Effector memory CD4-positive, alpha-beta T cell (primary cell): ENCODE measurements at regions not wholly inside any gene's neighbourhood (a gene's known extent, or its start where the extent isn't known, plus 50 kb on each side); places are given as distances from the start of the nearest gene placed in this dataset.

Source experiments
- DNase-seq, 3 donors: peaks; one replicate each; pipeline ENCODE4 v3.0.0-alpha.2; 2020
- H3K27ac ChIP-seq: 2 replicates; pipeline ENCODE4 v1.7.0; 2013; ENCODE audit warnings: mild to moderate bottlenecking, low read length, moderate library complexity; ENCODE audit not compliant: insufficient read depth, poor library complexity, severe bottlenecking
- H3K27me3 ChIP-seq: replicated peaks from 2 replicates; pipeline ENCODE4 v1.7.0; 2013; ENCODE audit warnings: mild to moderate bottlenecking, low read length; ENCODE audit not compliant: insufficient read depth, control insufficient read depth, poor library complexity, severe bottlenecking
- H3K36me3 ChIP-seq: 2 replicates; pipeline ENCODE4 v1.7.0; 2013; ENCODE audit warnings: mild to moderate bottlenecking, low read length, moderate library complexity; ENCODE audit not compliant: control insufficient read depth, insufficient read depth
- H3K4me1 ChIP-seq: 2 replicates; pipeline ENCODE4 v1.7.0; 2013; ENCODE audit warnings: low read length, mild to moderate bottlenecking; ENCODE audit not compliant: control insufficient read depth, insufficient read depth, poor library complexity, severe bottlenecking
- H3K4me3 ChIP-seq: 2 replicates; pipeline ENCODE4 v1.7.0; 2013; ENCODE audit warnings: low read length, low read depth, mild to moderate bottlenecking; ENCODE audit not compliant: insufficient read depth, poor library complexity, severe bottlenecking
- H3K9me3 ChIP-seq: 2 replicates; pipeline ENCODE4 v1.7.0; 2013; ENCODE audit warnings: mild to moderate bottlenecking, low read length, moderate library complexity; ENCODE audit not compliant: control insufficient read depth

DNA sequence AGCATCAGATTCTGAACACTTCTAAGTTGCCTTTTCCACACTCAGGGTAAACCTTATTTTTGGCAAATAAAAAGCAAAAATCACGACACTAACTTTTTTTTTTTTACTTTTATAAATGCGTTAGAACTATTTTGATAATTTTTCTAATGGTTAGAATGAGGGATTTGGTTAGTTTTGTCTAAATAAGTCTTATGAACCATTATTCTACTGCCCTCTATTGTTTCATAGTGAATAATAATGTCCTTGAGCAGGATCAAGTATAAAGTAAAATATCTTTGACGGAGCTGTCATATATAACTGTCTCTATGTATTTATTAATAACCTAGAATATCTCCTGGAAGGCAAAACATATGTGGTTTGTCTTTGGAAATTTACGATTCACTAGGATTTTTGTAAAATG lies 631.8 kb downstream of the GABRG2 start:
- Histone ChIP-seq H3K4me3 (no peak overlapping the region), H3K36me3 (no peaks in the 10 kb centered on the region), H3K9me3 (no peaks in the 10 kb centered on the region), H3K27ac (no peak overlapping the region), H3K4me1 (no peaks in the 10 kb centered on the region), H3K27me3 (no peaks in the 10 kb centered on the region)
- DNase-seq: no peak

DNA sequence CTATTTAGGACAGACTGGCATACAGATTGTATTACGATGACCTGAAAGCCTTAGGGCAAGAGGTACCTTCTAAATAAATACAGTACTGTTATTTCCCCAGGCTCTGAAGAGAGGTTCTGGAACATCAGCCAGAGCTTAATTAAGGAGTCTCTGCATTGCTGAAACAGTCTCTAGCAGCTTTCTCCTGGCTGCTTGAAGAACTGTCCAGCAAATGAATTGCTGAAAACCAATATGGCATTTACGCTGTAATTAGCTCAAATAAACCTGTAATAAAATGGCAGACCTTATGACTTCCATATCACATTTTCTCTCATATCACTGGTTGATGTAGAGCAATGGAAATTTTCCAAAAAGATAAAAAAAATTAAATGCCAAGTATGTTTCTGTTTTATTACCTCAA lies 636.3 kb downstream of the GABRG2 start:
- Histone ChIP-seq H3K27me3 (no peaks in the 10 kb centered on the region), H3K9me3 (no peaks in the 10 kb centered on the region), H3K4me3 (no peak overlapping the region), H3K36me3 (no peaks in the 10 kb centered on the region), H3K4me1 (no peaks in the 10 kb centered on the region), H3K27ac (no peak overlapping the region)
- DNase-seq: no peak

DNA sequence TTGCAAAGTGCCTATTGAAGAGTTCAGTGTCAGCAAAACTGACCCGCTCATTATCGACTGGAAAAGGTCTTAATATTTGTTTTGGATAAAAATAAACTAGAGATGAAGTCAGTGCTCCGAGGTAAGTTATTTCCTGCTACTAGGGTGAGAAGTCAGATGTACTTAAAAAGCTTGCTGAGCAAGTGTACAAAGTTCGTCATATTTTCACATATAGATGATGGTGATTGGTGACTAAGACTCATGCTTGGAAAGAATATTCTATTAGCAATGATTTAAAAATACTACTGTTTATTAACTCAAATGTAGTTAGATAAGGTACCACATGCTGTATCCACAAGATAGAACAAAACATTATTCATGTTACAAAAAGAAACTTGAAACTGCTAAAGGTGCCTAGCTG lies 643.7 kb downstream of the GABRG2 start:
- peaks cover 4% of the 10 kb centered on the region for H3K9me3 ChIP-seq
- H3K4me1 ChIP-seq: no peaks in the 10 kb centered on the region
- H3K4me3 ChIP-seq: no peak overlapping the region
- DNase-seq: no peak
- H3K27me3 ChIP-seq: no peaks in the 10 kb centered on the region
- no peak overlapping the region for H3K27ac ChIP-seq
- no peaks in the 10 kb centered on the region for H3K36me3 ChIP-seq

DNA sequence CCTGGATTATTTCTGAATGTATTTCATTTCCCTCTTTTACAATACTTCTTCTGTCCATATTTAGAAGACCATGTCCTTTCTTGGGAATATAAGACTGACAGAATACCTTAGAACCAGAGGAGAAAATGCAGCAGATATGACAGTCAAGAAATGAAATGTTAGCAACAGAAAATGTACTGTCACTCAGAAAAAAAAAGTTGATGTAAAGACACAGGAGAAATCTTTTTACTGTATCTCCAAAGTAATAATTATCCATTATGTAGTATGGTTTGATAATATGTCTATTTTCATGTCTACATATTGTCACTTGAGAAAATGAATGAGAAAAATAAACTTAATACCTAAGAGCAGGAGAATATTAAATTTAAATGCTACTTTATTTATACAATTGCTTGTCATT lies 652.1 kb downstream of the GABRG2 start:
- H3K27ac ChIP-seq: no peak overlapping the region

DNA sequence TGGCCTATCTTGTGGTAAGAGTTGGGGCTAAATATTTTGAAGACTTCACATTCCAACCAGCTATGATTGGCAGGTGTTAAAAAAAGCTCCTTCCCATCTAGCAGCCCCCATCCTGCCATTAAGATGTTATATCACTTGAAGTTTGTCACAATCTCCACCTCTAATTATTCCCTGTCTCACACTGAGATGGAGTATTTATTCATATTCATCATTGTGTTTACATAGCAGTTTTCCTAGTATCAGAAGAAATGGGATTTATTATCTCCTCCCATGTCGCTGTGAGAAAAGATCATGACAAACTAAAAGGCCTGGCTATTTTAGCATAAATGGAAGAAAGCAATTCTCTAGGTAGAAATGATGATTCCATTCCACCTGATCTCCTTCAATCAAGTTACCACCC lies 653.6 kb downstream of the GABRG2 start:
- H3K36me3 ChIP-seq: no peaks in the 10 kb centered on the region
- no peak overlapping the region for H3K27ac ChIP-seq
- no peaks in the 10 kb centered on the region for H3K9me3 ChIP-seq
- no peaks in the 10 kb centered on the region for H3K27me3 ChIP-seq
- no peak overlapping the region for H3K4me3 ChIP-seq
- no peak for DNase-seq
- no peaks in the 10 kb centered on the region for H3K4me1 ChIP-seq

More for the DNA sequence above, 652.1 kb downstream of the GABRG2 start:
- Histone ChIP-seq H3K9me3 (peaks cover 4% of the 10 kb centered on the region), H3K4me1 (no peaks in the 10 kb centered on the region), H3K36me3 (no peaks in the 10 kb centered on the region), H3K4me3 (no peak overlapping the region), H3K27me3 (no peaks in the 10 kb centered on the region)
- DNase-seq: no peak

DNA sequence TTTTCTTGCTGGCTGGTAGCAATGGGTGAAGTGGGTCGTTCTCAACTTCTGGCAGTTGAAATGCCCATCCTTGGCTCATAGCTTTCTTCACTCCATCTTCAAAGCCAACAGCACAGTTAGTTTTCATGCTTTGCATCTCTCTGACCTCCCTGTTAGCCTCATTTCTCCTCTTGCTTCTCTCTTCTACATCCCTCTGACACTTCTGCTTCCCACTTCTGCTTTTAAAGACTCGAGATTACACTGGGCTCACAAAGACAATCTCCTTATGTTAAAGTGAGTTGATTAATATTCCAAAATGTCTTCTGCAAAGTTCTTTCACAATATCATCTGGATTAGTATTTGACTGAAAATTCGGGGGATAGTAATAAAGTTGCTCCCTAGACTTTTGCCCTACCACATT lies 684.8 kb upstream of the CCNG1 start:
- DNase-seq: no peak
- no peaks in the 10 kb centered on the region for H3K9me3 ChIP-seq
- H3K4me1 ChIP-seq: no peaks in the 10 kb centered on the region
- no peaks in the 10 kb centered on the region for H3K27me3 ChIP-seq
- no peak overlapping the region for H3K27ac ChIP-seq
- no peak overlapping the region for H3K4me3 ChIP-seq
- H3K36me3 ChIP-seq: no peaks in the 10 kb centered on the region

DNA sequence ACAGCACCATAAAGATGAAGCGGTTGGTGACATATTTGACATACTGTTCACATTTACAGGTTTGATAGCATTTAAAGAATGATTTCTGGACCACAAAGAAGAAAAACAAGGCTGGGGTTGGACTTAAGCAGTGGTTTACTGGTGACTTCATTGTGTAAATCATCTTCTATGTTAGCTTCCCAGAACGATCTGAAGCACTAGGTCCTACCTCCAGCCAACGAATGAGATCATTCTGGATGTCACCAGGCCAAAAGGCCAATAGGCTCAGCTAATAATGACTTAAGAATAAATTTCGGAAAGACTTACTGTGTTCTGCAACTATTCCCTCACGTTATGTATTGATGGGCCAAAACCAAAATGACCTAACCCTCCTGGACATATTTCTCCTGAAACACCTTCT lies 675.3 kb upstream of the CCNG1 start:
- H3K36me3 ChIP-seq: no peaks in the 10 kb centered on the region
- H3K27me3 ChIP-seq: no peaks in the 10 kb centered on the region
- no peaks in the 10 kb centered on the region for H3K9me3 ChIP-seq
- no peak for DNase-seq
- no peak overlapping the region for H3K4me3 ChIP-seq
- no peaks in the 10 kb centered on the region for H3K4me1 ChIP-seq
- no peak overlapping the region for H3K27ac ChIP-seq

DNA sequence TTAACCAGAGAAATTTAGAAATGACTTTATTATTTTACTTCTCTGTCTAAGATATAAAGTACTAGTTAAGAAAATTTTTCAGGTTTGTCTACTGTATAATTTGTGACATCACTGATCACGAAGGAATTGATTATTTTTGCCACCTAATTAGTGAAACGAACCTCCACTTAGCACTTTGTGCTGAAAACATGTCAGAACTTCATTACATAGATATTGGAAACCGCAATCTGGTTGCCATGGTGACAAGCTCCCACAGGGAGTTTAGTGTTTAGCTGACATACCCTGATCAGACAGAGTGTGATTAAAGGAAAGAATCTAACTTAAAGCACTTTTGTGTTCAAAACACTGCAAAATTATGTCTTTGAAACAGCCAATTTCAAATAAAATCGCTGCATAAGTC lies 668.4 kb upstream of the CCNG1 start:
- H3K36me3 ChIP-seq: no peaks in the 10 kb centered on the region
- H3K4me1 ChIP-seq: no peaks in the 10 kb centered on the region
- no peak overlapping the region for H3K27ac ChIP-seq
- no peak overlapping the region for H3K4me3 ChIP-seq
- DNase-seq: no peak
- H3K27me3 ChIP-seq: no peaks in the 10 kb centered on the region
- no peaks in the 10 kb centered on the region for H3K9me3 ChIP-seq

DNA sequence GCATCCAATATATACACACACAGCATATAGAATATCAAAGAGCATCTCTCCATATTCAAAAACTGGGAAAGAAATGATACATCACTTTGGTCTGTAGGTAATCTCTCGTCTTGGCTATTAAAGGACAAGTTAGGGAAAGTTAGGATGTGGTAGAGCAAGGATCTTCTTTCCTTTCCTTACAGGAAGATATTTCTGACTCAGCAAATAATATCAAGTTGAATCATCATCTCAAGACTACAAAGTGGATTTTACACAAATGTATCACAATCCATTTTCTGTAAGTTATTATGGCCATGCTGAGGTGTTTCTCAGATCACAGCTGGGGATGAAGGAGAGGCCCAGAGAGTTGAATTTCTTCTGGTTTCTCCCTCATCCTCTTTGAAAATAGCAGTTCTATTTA lies 651.7 kb upstream of the CCNG1 start:
- no peak overlapping the region for H3K4me3 ChIP-seq
- H3K27ac ChIP-seq: no peak overlapping the region
- no peaks in the 10 kb centered on the region for H3K9me3 ChIP-seq
- no peak for DNase-seq
- H3K4me1 ChIP-seq: no peaks in the 10 kb centered on the region
- no peaks in the 10 kb centered on the region for H3K27me3 ChIP-seq
- H3K36me3 ChIP-seq: no peaks in the 10 kb centered on the region

DNA sequence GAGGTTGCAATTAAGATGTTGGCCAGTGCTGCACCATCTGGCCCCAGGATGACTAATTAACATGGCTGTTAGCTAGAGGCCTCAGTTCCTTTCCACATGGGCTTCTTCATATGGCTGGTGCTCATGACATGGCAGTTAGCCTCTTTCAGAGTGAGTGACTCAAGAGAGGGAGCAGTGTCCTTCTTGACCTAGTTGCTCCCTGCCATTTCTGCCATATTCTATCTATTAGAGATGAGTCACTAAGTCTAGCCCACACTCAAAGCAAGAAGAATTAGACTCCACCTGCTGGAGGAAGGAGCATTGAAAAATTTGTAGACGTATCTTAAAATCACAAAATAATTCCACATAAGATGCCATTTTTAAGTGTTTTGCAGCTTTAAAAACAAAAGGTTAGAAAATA lies 651.2 kb upstream of the CCNG1 start:
- H3K27me3 ChIP-seq: no peaks in the 10 kb centered on the region
- no peak overlapping the region for H3K4me3 ChIP-seq
- no peaks in the 10 kb centered on the region for H3K36me3 ChIP-seq
- no peak overlapping the region for H3K27ac ChIP-seq
- no peaks in the 10 kb centered on the region for H3K9me3 ChIP-seq
- no peaks in the 10 kb centered on the region for H3K4me1 ChIP-seq
- no peak for DNase-seq

DNA sequence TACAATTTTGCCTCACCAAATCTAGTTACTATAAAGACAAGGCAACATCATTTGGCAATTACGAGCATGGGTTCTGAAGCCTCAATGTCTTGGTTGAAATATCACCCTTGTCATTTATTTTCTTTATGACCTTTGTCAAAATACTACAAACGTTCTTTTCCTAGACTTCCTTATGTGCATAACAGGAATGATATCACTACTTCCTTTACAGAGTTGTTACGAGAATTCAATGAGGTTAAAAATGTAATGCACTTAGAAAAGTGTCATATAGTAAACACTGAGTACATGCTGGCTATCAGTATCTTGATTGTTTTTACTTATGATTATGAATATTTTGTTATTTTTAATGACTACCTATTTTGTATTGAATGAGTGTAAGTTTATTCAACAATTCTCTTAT lies 640.9 kb upstream of the CCNG1 start:
- H3K4me1 ChIP-seq: no peaks in the 10 kb centered on the region
- H3K27me3 ChIP-seq: no peaks in the 10 kb centered on the region
- H3K27ac ChIP-seq: no peak overlapping the region
- DNase-seq: no peak
- H3K9me3 ChIP-seq: no peaks in the 10 kb centered on the region
- no peaks in the 10 kb centered on the region for H3K36me3 ChIP-seq
- no peak overlapping the region for H3K4me3 ChIP-seq
